ENCODE measurements at regions not wholly inside any gene's neighbourhood (a gene's known extent, or its start where the extent isn't known, plus 50 kb on each side); places are given as distances from the start of the nearest gene placed in this dataset.

GRCh38 chr7:45343746-45344145, 186.2 kb downstream of the RAMP3 start:
- in situ Hi-C loops (cut with MboI; ENCODE audit: low sequenced_read_pairs), result no loop called here

- in situ Hi-C loops (cut with MboI; ENCODE audit: low sequenced_read_pairs), result no loop called here
Measured at GRCh38 chr7:45347804-45348203, 190.2 kb downstream of the RAMP3 start.

- in situ Hi-C loops (cut with MboI; ENCODE audit: low sequenced_read_pairs), result no loop called here
Measured at GRCh38 chr7:45349090-45349489, 191.5 kb downstream of the RAMP3 start.

GRCh38 chr7:45350896-45351295, 193.3 kb downstream of the RAMP3 start:
- in situ Hi-C loops (cut with MboI; ENCODE audit: low sequenced_read_pairs), result no loop called here

- in situ Hi-C loops (cut with MboI; ENCODE audit: low sequenced_read_pairs), result no loop called here
Measured at GRCh38 chr7:45358287-45358686, 200.7 kb downstream of the RAMP3 start.

- in situ Hi-C loops (cut with MboI; ENCODE audit: low sequenced_read_pairs), result no loop called here
Measured at GRCh38 chr7:45359250-45359649, 201.7 kb downstream of the RAMP3 start.

GRCh38 chr7:45359776-45360175, 202.2 kb downstream of the RAMP3 start:
- in situ Hi-C loops (cut with MboI; ENCODE audit: low sequenced_read_pairs), result no loop called here

GRCh38 chr7:45363669-45364068, 206.1 kb downstream of the RAMP3 start:
- in situ Hi-C loops (cut with MboI; ENCODE audit: low sequenced_read_pairs), result no loop called here

GRCh38 chr7:45365341-45365740, 207.8 kb downstream of the RAMP3 start:
- in situ Hi-C loops (cut with MboI; ENCODE audit: low sequenced_read_pairs), result no loop called here

GRCh38 chr7:45366475-45366874, 207.7 kb upstream of the ADCY1 start:
- in situ Hi-C loops (cut with MboI; ENCODE audit: low sequenced_read_pairs), result no loop called here

- in situ Hi-C loops (cut with MboI; ENCODE audit: low sequenced_read_pairs), result no loop called here
Measured at GRCh38 chr7:45367026-45367425, 207.1 kb upstream of the ADCY1 start.

- in situ Hi-C loops (cut with MboI; ENCODE audit: low sequenced_read_pairs), result no loop called here
Measured at GRCh38 chr7:45368129-45368807, 205.9 kb upstream of the ADCY1 start.

GRCh38 chr7:45384499-45384898, 189.7 kb upstream of the ADCY1 start:
- in situ Hi-C loops (cut with MboI; ENCODE audit: low sequenced_read_pairs), result no loop called here

GRCh38 chr7:45387837-45388236, 186.3 kb upstream of the ADCY1 start:
- in situ Hi-C loops (cut with MboI; ENCODE audit: low sequenced_read_pairs), result no loop called here

- in situ Hi-C loops (cut with MboI; ENCODE audit: low sequenced_read_pairs), result no loop called here
Measured at GRCh38 chr7:45389073-45389872, 184.9 kb upstream of the ADCY1 start.

GRCh38 chr7:45390180-45390579, 184.0 kb upstream of the ADCY1 start:
- in situ Hi-C loops (cut with MboI; ENCODE audit: low sequenced_read_pairs), result no loop called here

GRCh38 chr7:45390731-45391130, 183.4 kb upstream of the ADCY1 start:
- in situ Hi-C loops (cut with MboI; ENCODE audit: low sequenced_read_pairs), result no loop called here

- in situ Hi-C loops (cut with MboI; ENCODE audit: low sequenced_read_pairs), result no loop called here
Measured at GRCh38 chr7:45391618-45392451, 182.3 kb upstream of the ADCY1 start.

- in situ Hi-C loops (cut with MboI; ENCODE audit: low sequenced_read_pairs), result no loop called here
Measured at GRCh38 chr7:45394117-45394708, 180.0 kb upstream of the ADCY1 start.

GRCh38 chr7:45399069-45399468, 175.1 kb upstream of the ADCY1 start:
- in situ Hi-C loops (cut with MboI; ENCODE audit: low sequenced_read_pairs), result no loop called here

- in situ Hi-C loops (cut with MboI; ENCODE audit: low sequenced_read_pairs), result no loop called here
Measured at GRCh38 chr7:45400680-45401079, 173.5 kb upstream of the ADCY1 start.

Data from HL-60/S4 treated with phorbol 12-myristate 13-acetate at 8.2 ng/mL for 4 days and 3 days (cell line).